PC-3 (cell line): ENCODE measurements at regions not wholly inside any gene's neighbourhood (a gene's known extent, or its start where the extent isn't known, plus 50 kb on each side); places are given as distances from the start of the nearest gene placed in this dataset.
"Not testable (repeated sequence)": the region's sequence is repeated elsewhere in the genome, so short reads cannot be mapped to it uniquely, and the experiment has no call there.

Experiments used
- EZH2 ChIP-seq: fragments of 300-600 bp; sonication (generic); IDR thresholded peaks from one replicate; pipeline ENCODE4 v1.6.1; 2017; ENCODE audit warnings: antibody characterized with exemption, mild to moderate bottlenecking, low read length; ENCODE audit not compliant: unreplicated experiment
- EZH2phosphoT487 ChIP-seq: fragments of 300-600 bp; sonication (generic); IDR thresholded peaks from 2 replicates; pipeline ENCODE4 v1.6.1; 2018; ENCODE audit warnings: mild to moderate bottlenecking, antibody characterized with exemption, low read length, borderline replicate concordance
- TF ChIP-seq, protein P1 (sequence below): fragments of 300-600 bp; sonication (generic); conservative IDR thresholded peaks from 2 replicates; pipeline ENCODE4 v1.5.1; 2017; ENCODE audit warnings: antibody characterized with exemption, low read depth, mild to moderate bottlenecking, low read length

DNA sequence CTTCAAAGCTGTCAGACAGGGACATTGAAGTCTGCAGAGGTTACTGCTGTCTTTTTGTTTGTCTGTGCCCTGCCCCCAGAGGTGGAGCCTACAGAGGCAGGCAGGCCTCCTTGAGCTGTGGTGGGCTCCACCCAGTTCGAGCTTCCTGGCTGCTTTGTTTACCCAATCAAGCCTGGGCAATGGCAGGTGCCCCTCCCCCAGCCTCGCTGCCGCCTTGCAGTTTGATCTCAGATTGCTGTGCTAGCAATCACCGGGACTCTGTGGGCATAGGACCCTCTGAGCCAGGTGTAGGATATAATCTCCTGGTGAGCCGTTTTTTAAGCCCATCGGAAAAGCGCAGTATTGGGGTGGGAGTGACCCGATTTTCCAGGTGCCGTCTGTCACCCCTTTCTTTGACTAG lies 586.8 kb downstream of the ARL4A start:
- TF ChIP-seq, protein P1, sequence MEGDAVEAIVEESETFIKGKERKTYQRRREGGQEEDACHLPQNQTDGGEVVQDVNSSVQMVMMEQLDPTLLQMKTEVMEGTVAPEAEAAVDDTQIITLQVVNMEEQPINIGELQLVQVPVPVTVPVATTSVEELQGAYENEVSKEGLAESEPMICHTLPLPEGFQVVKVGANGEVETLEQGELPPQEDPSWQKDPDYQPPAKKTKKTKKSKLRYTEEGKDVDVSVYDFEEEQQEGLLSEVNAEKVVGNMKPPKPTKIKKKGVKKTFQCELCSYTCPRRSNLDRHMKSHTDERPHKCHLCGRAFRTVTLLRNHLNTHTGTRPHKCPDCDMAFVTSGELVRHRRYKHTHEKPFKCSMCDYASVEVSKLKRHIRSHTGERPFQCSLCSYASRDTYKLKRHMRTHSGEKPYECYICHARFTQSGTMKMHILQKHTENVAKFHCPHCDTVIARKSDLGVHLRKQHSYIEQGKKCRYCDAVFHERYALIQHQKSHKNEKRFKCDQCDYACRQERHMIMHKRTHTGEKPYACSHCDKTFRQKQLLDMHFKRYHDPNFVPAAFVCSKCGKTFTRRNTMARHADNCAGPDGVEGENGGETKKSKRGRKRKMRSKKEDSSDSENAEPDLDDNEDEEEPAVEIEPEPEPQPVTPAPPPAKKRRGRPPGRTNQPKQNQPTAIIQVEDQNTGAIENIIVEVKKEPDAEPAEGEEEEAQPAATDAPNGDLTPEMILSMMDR: not testable (repeated sequence)
- TF ChIP-seq EZH2, EZH2phosphoT487: not testable (repeated sequence)
